Natural killer cell (primary cell): ENCODE measurements at regions not wholly inside any gene's neighbourhood (a gene's known extent, or its start where the extent isn't known, plus 50 kb on each side); places are given as distances from the start of the nearest gene placed in this dataset.

ENCODE experiments used
- ATAC-seq, 3 donors: fragments of 150-1000 bp in 2 of 3; fragments of 200-7000 bp in 1 of 3; cut with Tn5 transposase; 1 replicate in 1 of 3; 2 replicates in 2 of 3; pipeline ENCODE4 v1.10.0; 2021; ENCODE audit warnings: mild to moderate bottlenecking in 2 of 3, moderate library complexity in 2 of 3
- DNase-seq, 2 donors: peaks; one replicate each; pipeline versions ENCODE4 v3.0.0 to v3.0.0-alpha.2; 2013 to 2021; ENCODE audit warnings: mixed read lengths in 1 of 2
- H3K27ac ChIP-seq: one replicate; pipeline ENCODE4 v1.5.1; 2013; ENCODE audit warnings: mild to moderate bottlenecking, low read length
- H3K27me3 ChIP-seq: one replicate; pipeline ENCODE4 v1.6.1; 2013; ENCODE audit warnings: low read length; ENCODE audit not compliant: control insufficient read depth, insufficient read depth
- H3K36me3 ChIP-seq: one replicate; pipeline ENCODE4 v1.6.1; 2013; ENCODE audit warnings: low read length; ENCODE audit not compliant: control insufficient read depth, insufficient read depth
- H3K4me1 ChIP-seq: one replicate; pipeline ENCODE4 v1.6.1; 2013; ENCODE audit warnings: low read length; ENCODE audit not compliant: control insufficient read depth, insufficient read depth
- H3K4me3 ChIP-seq: one replicate; pipeline ENCODE4 v1.5.1; 2013; ENCODE audit warnings: low read length
- H3K9me3 ChIP-seq: one replicate; pipeline ENCODE4 v1.6.1; 2013; ENCODE audit warnings: low read length; ENCODE audit not compliant: control insufficient read depth, insufficient read depth
- H3K27ac Mint-ChIP-seq, 2 donors: one replicate each; pipeline ENCODE4 v1.8.0; 2022; ENCODE audit warnings: mild to moderate bottlenecking in 2 of 2, mixed read lengths in 2 of 2, moderate library complexity in 1 of 2
- H3K27me3 Mint-ChIP-seq, 2 donors: one replicate each; pipeline ENCODE4 v1.8.0; 2022; ENCODE audit warnings: low read depth in 2 of 2, mixed read lengths in 2 of 2
- H3K36me3 Mint-ChIP-seq: one replicate; pipeline ENCODE4 v1.8.0; 2022; ENCODE audit warnings: mixed read lengths
- H3K4me1 Mint-ChIP-seq, 2 donors: one replicate each; pipeline ENCODE4 v1.8.0; 2022; ENCODE audit warnings: mixed read lengths in 2 of 2
- H3K4me3 Mint-ChIP-seq: one replicate; pipeline ENCODE4 v1.8.0; 2022; ENCODE audit warnings: mild to moderate bottlenecking, moderate library complexity, mixed read lengths
- H3K9me3 Mint-ChIP-seq, 2 donors: one replicate each; pipeline ENCODE4 v1.8.0; 2022; ENCODE audit warnings: mixed read lengths in 2 of 2
- CTCF ChIP-seq: fragments of 200-600 bp; IDR thresholded peaks from one replicate; pipeline ENCODE4 v1.8.0; 2022; ENCODE audit warnings: antibody characterized with exemption
- WGBS: methylation state at CpG from one replicate; pipeline ENCODE4 v1.1.7; 2013; ENCODE audit warnings: missing lambda C conversion rate; ENCODE audit not compliant: insufficient coverage; 5-methylcytosine and 5-hydroxymethylcytosine counted together
- intact Hi-C: fragments of 100-400 bp; cut with micrococcal nuclease; formaldehyde crosslinking; loops from one replicate; pipeline ENCODE4 v1.14.2; 2022

DNA sequence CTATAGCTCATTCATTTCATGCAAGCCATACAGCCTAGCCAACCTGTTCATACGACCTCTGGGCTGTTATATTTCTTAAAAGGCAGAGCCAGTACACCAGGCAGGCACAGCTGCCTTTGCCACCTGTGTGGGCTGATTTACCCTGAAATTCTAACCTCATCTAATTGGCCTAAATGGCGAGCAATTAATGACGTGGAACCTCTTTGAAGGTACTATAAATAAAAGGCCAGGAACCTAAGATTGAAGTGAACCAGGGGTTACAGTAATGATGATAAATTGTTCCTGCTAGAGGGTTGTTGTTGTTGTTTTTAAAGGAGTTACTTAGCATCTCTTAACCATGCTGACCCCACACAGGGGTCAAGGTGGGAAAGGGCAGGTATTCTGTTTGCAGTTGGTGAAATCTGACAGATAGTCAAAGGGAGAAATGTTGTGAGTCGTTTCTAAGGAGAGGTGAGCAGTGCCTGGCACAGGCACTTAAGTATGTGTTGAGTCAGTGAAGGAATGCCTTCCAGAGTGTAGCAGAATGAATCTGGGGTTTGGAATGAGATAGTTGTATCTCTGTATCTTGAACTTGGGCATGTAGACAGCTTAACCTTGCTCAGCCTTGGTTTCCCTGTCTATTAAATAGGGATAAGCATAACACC, 213.5 kb upstream of the NAV2 start:
- TF ChIP-seq CTCF: no peak
- WGBS: 48% methylated on average over 4 of the region's 4 CpGs
- Mint-ChIP-seq H3K4me3 (no peak overlapping the region), H3K27ac (no peak overlapping the region), H3K4me1 (no peaks in the 10 kb centered on the region), H3K27me3 (peaks cover 0 to 9% of the 10 kb centered on the region in 2 donors), H3K36me3 (no peaks in the 10 kb centered on the region), H3K9me3 (no peaks in the 10 kb centered on the region)
- Histone ChIP-seq H3K4me1 (no peaks in the 10 kb centered on the region), H3K27ac (no peak overlapping the region), H3K36me3 (no peaks in the 10 kb centered on the region), H3K27me3 (no peaks in the 10 kb centered on the region), H3K9me3 (no peaks in the 10 kb centered on the region), H3K4me3 (no peak overlapping the region)
- ATAC-seq: no peak
- DNase-seq: no peak
- intact Hi-C loops: no loop called here

DNA sequence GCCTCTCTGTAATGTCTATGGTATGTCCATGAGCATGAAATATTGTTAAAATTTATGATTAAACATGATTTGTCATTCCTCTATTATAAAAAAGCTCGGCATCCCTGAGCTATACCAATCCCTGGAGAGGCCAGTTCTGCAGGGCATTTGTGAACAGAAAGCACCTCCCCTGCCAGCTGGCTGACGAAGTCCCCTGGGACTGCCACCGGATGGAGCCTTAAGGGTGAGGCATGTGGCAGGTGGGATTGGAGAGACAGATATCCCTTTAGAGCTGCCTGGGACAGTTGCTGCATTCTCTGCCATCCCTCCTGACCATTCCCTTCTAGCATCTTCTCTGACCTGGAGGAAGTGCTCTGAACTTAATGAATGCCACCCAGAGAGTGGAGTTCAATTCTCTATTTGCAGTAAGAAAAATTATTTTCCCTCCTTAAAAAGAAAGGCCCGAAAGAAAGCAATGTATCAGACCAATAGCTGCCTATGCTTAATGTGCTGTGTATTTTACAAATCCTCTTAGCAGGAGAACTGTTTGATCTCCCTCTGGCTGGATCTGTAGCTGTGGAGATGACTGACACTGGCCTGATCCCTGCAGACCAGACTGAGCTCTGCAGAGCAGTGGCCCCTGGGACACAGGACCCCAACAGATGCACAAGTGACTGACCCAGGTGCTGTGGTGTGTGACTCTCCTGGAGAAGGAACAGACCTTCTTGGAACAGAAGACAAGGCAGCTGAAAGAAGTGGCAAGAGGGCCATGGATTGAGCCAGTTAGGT, 219.0 kb upstream of the NAV2 start:
- WGBS: 72% methylated on average over 4 of the region's 4 CpGs

GRCh38 chr11:19482319-19483100, 230.1 kb upstream of the NAV2 start:
- Mint-ChIP-seq H3K27ac (no peak overlapping the region), H3K27me3 (peaks cover 12 to 16% of the 10 kb centered on the region in 2 donors), H3K4me1 (no peaks in the 10 kb centered on the region), H3K36me3 (no peaks in the 10 kb centered on the region), H3K4me3 (no peak overlapping the region), H3K9me3 (no peaks in the 10 kb centered on the region)
- intact Hi-C loops: no loop called here
- no peak for DNase-seq
- Histone ChIP-seq H3K27ac (no peak overlapping the region), H3K27me3 (no peaks in the 10 kb centered on the region), H3K4me1 (no peaks in the 10 kb centered on the region), H3K4me3 (no peak overlapping the region), H3K9me3 (no peaks in the 10 kb centered on the region), H3K36me3 (no peaks in the 10 kb centered on the region)
- no peak for ATAC-seq
- TF ChIP-seq CTCF: no peak
- WGBS: 83% methylated on average over 6 of the region's 6 CpGs

More for the DNA sequence above, 219.0 kb upstream of the NAV2 start:
- no peak for TF ChIP-seq CTCF
- ATAC-seq (no peak), DNase-seq (no peak)
- Histone ChIP-seq H3K27me3 (no peaks in the 10 kb centered on the region), H3K27ac (no peak overlapping the region), H3K4me3 (no peak overlapping the region), H3K9me3 (no peaks in the 10 kb centered on the region), H3K4me1 (no peaks in the 10 kb centered on the region), H3K36me3 (no peaks in the 10 kb centered on the region)
- Mint-ChIP-seq H3K36me3 (no peaks in the 10 kb centered on the region), H3K4me1 (no peaks in the 10 kb centered on the region), H3K27me3 (peaks cover 6 to 10% of the 10 kb centered on the region in 2 donors), H3K27ac (no peak overlapping the region), H3K9me3 (no peaks in the 10 kb centered on the region), H3K4me3 (no peak overlapping the region)
- intact Hi-C loops: no loop called here
